Mesenchymal stem cell (in vitro differentiated cells and primary cell): ENCODE measurements at regions not wholly inside any gene's neighbourhood (a gene's known extent, or its start where the extent isn't known, plus 50 kb on each side); places are given as distances from the start of the nearest gene placed in this dataset.

ENCODE experiments used
- DNase-seq: peaks from one replicate; pipeline ENCODE4 v3.0.0-alpha.2; 2013
- H2AFZ ChIP-seq: one replicate; pipeline ENCODE4 v1.6.1; 2013; ENCODE audit warnings: low read depth, mild to moderate bottlenecking, control low read depth, inconsistent platforms, low read length, moderate library complexity
- H2AK5ac ChIP-seq: 2 replicates; pipeline ENCODE4 v1.6.1; 2013; ENCODE audit warnings: low read length, moderate library complexity, mild to moderate bottlenecking, inconsistent platforms; ENCODE audit not compliant: severe bottlenecking
- H2BK120ac ChIP-seq: one replicate; pipeline ENCODE4 v1.6.1; 2013; ENCODE audit warnings: low read depth, mild to moderate bottlenecking, inconsistent platforms, low read length, moderate library complexity
- H2BK12ac ChIP-seq, 2 experiments: one replicate each; pipeline ENCODE4 v1.6.1; 2013; ENCODE audit warnings: inconsistent platforms in 2 of 2, low read length in 2 of 2, mild to moderate bottlenecking in 2 of 2, moderate library complexity in 2 of 2, control low read depth in 1 of 2
- H2BK15ac ChIP-seq: one replicate; pipeline ENCODE4 v1.6.1; 2013; ENCODE audit warnings: mild to moderate bottlenecking, low read depth, inconsistent platforms; ENCODE audit not compliant: poor library complexity, severe bottlenecking
- H2BK5ac ChIP-seq: 2 replicates; pipeline ENCODE4 v1.6.1; 2013; ENCODE audit warnings: low read depth, mild to moderate bottlenecking, low read length, control low read depth, inconsistent platforms; ENCODE audit not compliant: poor library complexity, severe bottlenecking
- H3K14ac ChIP-seq, 2 experiments: one replicate each; pipeline ENCODE4 v1.6.1; 2013; ENCODE audit warnings: inconsistent platforms in 2 of 2, low read length in 2 of 2, control low read depth in 1 of 2, mild to moderate bottlenecking in 1 of 2, moderate library complexity in 1 of 2
- H3K18ac ChIP-seq, 2 experiments: one replicate each; pipeline ENCODE4 v1.6.1; 2013; ENCODE audit warnings: inconsistent platforms in 2 of 2, low read length in 2 of 2, control low read depth in 1 of 2, low read depth in 1 of 2, mild to moderate bottlenecking in 1 of 2
- H3K23ac ChIP-seq, 2 experiments: one replicate each; pipeline ENCODE4 v1.6.1; 2013; ENCODE audit warnings: inconsistent platforms in 2 of 2, low read length in 2 of 2, mild to moderate bottlenecking in 2 of 2, moderate library complexity in 2 of 2, control low read depth in 1 of 2
- H3K27ac ChIP-seq: 2 replicates; pipeline ENCODE4 v1.5.1; 2013; ENCODE audit warnings: mild to moderate bottlenecking, moderate library complexity, low read length, control low read depth, inconsistent platforms; ENCODE audit not compliant: poor library complexity, severe bottlenecking
- H3K27me3 ChIP-seq, 2 experiments: 2 replicates each; pipeline versions ENCODE4 v1.6.1 to v1.7.0; 2013; ENCODE audit warnings: low read length in 2 of 2, mild to moderate bottlenecking in 2 of 2, moderate library complexity in 2 of 2, control low read depth in 1 of 2, inconsistent platforms in 1 of 2; ENCODE audit not compliant: control insufficient read depth in 1 of 2, insufficient read depth in 1 of 2
- H3K36me3 ChIP-seq, 2 experiments: 2 replicates each; pipeline versions ENCODE4 v1.6.1 to v1.7.0; 2013; ENCODE audit warnings: low read length in 2 of 2, control low read depth in 1 of 2, inconsistent platforms in 1 of 2, low read depth in 1 of 2, mild to moderate bottlenecking in 1 of 2; ENCODE audit not compliant: insufficient read depth in 2 of 2, control insufficient read depth in 1 of 2
- H3K4ac ChIP-seq, 2 experiments: one replicate each; pipeline ENCODE4 v1.6.1; 2013; ENCODE audit warnings: inconsistent platforms in 2 of 2, low read length in 2 of 2, mild to moderate bottlenecking in 2 of 2, moderate library complexity in 2 of 2, control low read depth in 1 of 2, low read depth in 1 of 2
- H3K4me1 ChIP-seq: 2 replicates; pipeline ENCODE4 v1.6.1; 2013; ENCODE audit warnings: low read depth, low read length, control low read depth; ENCODE audit not compliant: control insufficient read depth, insufficient read depth
- H3K4me2 ChIP-seq: 2 replicates; pipeline ENCODE4 v1.6.1; 2013; ENCODE audit warnings: low read length, mild to moderate bottlenecking, inconsistent platforms; ENCODE audit not compliant: poor library complexity, severe bottlenecking
- H3K4me3 ChIP-seq, 2 experiments: 2 replicates each; pipeline versions ENCODE4 v1.5.1 to v1.7.0; 2013; ENCODE audit warnings: low read length in 2 of 2, mild to moderate bottlenecking in 2 of 2, control low read depth in 1 of 2, low read depth in 1 of 2; ENCODE audit not compliant: insufficient read depth in 1 of 2
- H3K79me1 ChIP-seq: replicated peaks from 2 replicates; pipeline ENCODE4 v1.6.1; 2013; ENCODE audit warnings: mild to moderate bottlenecking, control low read depth, low read length, inconsistent platforms; ENCODE audit not compliant: poor library complexity, severe bottlenecking
- H3K9ac ChIP-seq: 2 replicates; pipeline ENCODE4 v1.7.0; 2013; ENCODE audit warnings: mild to moderate bottlenecking, low read length, moderate library complexity
- H3K9me3 ChIP-seq: 2 replicates; pipeline ENCODE4 v1.7.0; 2013; ENCODE audit warnings: mild to moderate bottlenecking, low read length; ENCODE audit not compliant: control insufficient read depth
- H4K8ac ChIP-seq: one replicate; pipeline ENCODE4 v1.6.1; 2013; ENCODE audit warnings: inconsistent platforms, mild to moderate bottlenecking, low read length, moderate library complexity
- H4K91ac ChIP-seq: one replicate; pipeline ENCODE4 v1.6.1; 2013; ENCODE audit warnings: mild to moderate bottlenecking, low read length, inconsistent platforms
- WGBS: methylation state at CpG from one replicate; pipeline ENCODE4 v1.1.7; 2013; ENCODE audit warnings: mixed read lengths; 5-methylcytosine and 5-hydroxymethylcytosine counted together

DNA sequence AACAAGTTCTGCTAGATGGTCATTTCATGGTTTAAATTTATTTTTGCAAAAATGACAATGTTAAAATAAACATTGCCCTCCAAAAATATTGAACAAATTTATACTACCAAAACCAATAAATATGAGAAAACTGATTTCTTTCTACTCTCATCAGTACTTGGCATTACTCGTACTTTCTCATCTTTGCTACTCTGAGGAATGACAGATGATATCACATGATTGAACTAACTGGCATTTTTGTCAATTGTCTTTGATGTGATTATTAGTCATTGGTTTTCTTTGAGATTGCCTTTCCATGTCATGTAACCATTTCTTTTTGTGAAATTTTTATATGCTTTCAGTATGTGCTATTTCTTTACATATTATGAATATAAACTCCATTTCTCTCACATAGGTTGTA lies 167.0 kb upstream of the ITGA4 start:
- DNase-seq, result no peak
- Histone ChIP-seq H2BK5ac (no peak overlapping the region), H4K8ac (no peak overlapping the region), H2BK12ac (no peak overlapping the region), H3K4ac (no peak overlapping the region), H4K91ac (no peak overlapping the region), H3K27me3 (no peaks in the 10 kb centered on the region), H2BK15ac (no peak overlapping the region), H3K4me1 (no peaks in the 10 kb centered on the region), H3K14ac (no peak overlapping the region), H3K79me1 (no peaks in the 10 kb centered on the region), H3K36me3 (no peaks in the 10 kb centered on the region), H3K23ac (no peak overlapping the region), H2AK5ac (no peak overlapping the region), H3K18ac (no peak overlapping the region), H2AFZ (no peak overlapping the region), H3K4me2 (no peak overlapping the region), H3K9ac (no peak overlapping the region), H3K27ac (no peak overlapping the region), H3K9me3 (peaks cover 3% of the 10 kb centered on the region), H3K4me3 (no peak overlapping the region), H2BK120ac (no peak overlapping the region)
- no CpG with 5 or more reads among the region's 1 CpG for WGBS

DNA sequence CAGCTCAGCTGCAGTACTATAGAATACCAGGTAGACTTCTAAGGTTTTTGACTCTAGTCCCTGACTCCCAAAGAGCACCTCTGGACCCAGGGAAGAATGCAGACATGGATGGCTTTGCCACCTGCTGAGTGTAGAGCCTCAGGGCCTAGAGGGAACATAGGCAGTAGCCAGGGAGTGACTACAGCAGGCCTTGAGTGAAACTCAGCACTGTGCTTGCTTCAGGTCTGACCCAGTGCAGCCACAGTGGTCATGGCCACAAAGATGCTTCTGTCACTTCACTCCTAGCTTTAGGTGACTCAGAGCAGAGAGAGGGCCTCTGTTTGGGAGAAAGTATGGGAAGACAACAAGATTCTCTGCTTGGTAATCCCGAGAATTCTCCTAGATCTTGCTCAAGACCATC lies 162.2 kb upstream of the ITGA4 start:
- no peak overlapping the region for H2BK12ac ChIP-seq
- H3K36me3 ChIP-seq, result no peaks in the 10 kb centered on the region
- no peak overlapping the region for H3K23ac ChIP-seq
- no peak overlapping the region for H4K91ac ChIP-seq
- no peak overlapping the region for H2BK5ac ChIP-seq
- H3K18ac ChIP-seq, result no peak overlapping the region
- no peaks in the 10 kb centered on the region for H3K27me3 ChIP-seq
- no peak overlapping the region for H3K4ac ChIP-seq
- H2AK5ac ChIP-seq, result no peak overlapping the region
- WGBS, result 81% methylated on average over 1 of the region's 1 CpG
- H3K4me3 ChIP-seq, result no peak overlapping the region
- no peak overlapping the region for H3K14ac ChIP-seq
- H3K79me1 ChIP-seq, result no peaks in the 10 kb centered on the region
- H2AFZ ChIP-seq, result no peak overlapping the region
- peaks cover 9% of the 10 kb centered on the region for H3K9me3 ChIP-seq
- DNase-seq, result no peak
- no peak overlapping the region for H4K8ac ChIP-seq
- no peaks in the 10 kb centered on the region for H3K4me1 ChIP-seq
- no peak overlapping the region for H3K9ac ChIP-seq
- no peak overlapping the region for H2BK15ac ChIP-seq
- no peak overlapping the region for H3K4me2 ChIP-seq
- H3K27ac ChIP-seq, result no peak overlapping the region
- H2BK120ac ChIP-seq, result no peak overlapping the region

DNA sequence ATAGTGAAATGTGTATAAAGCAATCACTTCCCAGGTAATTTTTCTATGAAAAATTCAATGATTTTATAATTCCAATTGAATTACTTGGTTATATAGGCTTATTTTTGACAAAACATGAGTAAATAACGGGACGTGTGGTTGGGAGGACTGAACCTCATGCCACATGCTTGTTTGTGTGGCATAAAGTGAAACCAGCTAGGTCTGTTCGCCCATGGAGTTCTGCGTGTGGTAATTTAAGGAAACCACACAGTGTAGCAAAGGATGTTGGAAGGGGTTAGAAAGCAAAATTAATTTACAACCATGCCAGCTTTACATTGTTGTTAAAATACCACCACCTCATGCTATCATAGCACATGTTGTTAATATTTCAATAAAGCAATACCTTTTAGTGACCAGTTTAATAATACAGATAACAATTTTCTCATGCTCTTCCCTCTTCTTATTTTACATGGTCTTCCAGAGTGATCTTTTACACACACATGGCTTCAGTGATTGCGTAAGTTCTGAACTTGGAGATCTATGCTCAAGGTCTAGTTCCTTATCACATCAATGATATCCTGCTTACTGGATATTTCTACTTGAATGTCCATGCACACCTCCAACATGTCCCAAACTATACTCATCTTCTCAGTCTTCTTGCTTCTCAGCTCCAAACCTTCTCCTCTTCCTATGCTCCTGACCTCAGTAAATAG lies 156.4 kb upstream of the ITGA4 start:
- Histone ChIP-seq H4K8ac (no peak overlapping the region), H2BK120ac (no peak overlapping the region), H3K36me3 (no peaks in the 10 kb centered on the region), H4K91ac (no peak overlapping the region), H3K4me3 (no peak overlapping the region), H2BK12ac (no peak overlapping the region), H2AFZ (no peak overlapping the region), H3K4me2 (no peak overlapping the region), H3K4ac (no peak overlapping the region), H2AK5ac (no peak overlapping the region), H3K79me1 (no peaks in the 10 kb centered on the region), H3K9me3 (peaks cover 6% of the 10 kb centered on the region), H3K18ac (no peak overlapping the region), H3K4me1 (no peaks in the 10 kb centered on the region), H3K14ac (no peak overlapping the region), H3K23ac (no peak overlapping the region), H3K9ac (no peak overlapping the region), H2BK5ac (no peak overlapping the region), H3K27ac (no peak overlapping the region), H3K27me3 (no peaks in the 10 kb centered on the region), H2BK15ac (no peak overlapping the region)
- DNase-seq, result no peak
- WGBS, result 94% methylated on average over 4 of the region's 5 CpGs

DNA sequence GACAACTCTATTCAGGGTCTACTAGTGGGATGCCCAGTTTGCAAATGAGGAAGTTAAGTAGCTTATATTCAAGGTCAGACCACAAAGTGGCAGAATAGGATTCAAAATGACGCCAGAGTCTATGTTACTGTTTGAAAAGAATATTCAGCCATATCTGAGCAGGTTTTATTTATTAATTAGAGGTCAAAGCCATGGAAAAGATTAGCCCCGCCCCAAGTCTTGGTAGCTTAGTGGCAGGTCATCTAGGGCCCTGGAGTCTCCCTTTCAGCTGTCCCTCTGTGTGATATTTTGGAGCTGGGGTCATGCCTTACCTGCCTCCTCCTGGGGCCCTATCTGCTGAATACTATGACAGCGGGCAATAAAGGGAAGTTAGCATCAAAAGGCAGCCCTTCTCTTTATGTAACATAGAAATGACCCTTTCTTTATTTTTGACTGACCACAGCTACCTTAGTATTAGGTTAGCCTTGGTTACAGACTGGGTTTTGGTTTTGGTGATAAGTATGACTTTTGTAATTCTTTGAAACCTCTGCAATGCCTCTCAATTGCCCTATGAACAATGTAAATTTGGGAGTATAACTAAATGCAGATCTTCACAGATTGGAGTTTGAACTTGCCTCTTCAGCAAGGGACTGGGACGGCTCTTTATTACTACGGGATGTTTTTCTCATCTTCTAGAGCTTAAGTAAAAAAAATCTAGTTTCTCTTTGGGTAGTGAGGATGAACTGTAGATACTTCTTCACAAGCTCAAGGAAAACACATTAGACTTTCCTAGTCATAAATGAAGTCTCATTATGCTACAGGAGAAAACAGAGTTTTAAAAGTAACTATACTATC lies 153.0 kb upstream of the ITGA4 start:
- no peak overlapping the region for H4K91ac ChIP-seq
- no peaks in the 10 kb centered on the region for H3K27me3 ChIP-seq
- DNase-seq, result no peak
- no peaks in the 10 kb centered on the region for H3K9me3 ChIP-seq
- H3K27ac ChIP-seq, result no peak overlapping the region
- WGBS, result 82% methylated on average over 4 of the region's 5 CpGs
- H3K18ac ChIP-seq, result no peak overlapping the region
- H3K4ac ChIP-seq, result no peak overlapping the region
- no peak overlapping the region for H3K14ac ChIP-seq
- H3K4me3 ChIP-seq, result no peak overlapping the region
- no peak overlapping the region for H2BK120ac ChIP-seq
- H2BK15ac ChIP-seq, result peak overlapping the region; percentile 89
- H2AFZ ChIP-seq, result no peak overlapping the region
- H3K23ac ChIP-seq, result no peak overlapping the region
- H3K4me2 ChIP-seq, result no peak overlapping the region
- H4K8ac ChIP-seq, result no peak overlapping the region
- H3K4me1 ChIP-seq, result no peaks in the 10 kb centered on the region
- no peak overlapping the region for H2BK5ac ChIP-seq
- H3K36me3 ChIP-seq, result no peaks in the 10 kb centered on the region
- no peak overlapping the region for H2AK5ac ChIP-seq
- no peak overlapping the region for H3K9ac ChIP-seq
- no peak overlapping the region for H2BK12ac ChIP-seq
- no peaks in the 10 kb centered on the region for H3K79me1 ChIP-seq
